HTR-8/SVneo (cell line): ENCODE measurements at regions not wholly inside any gene's neighbourhood (a gene's known extent, or its start where the extent isn't known, plus 50 kb on each side); places are given as distances from the start of the nearest gene placed in this dataset.

Source experiments
- DNase-seq: peaks from one replicate; pipeline ENCODE4 v3.0.0; 2011; ENCODE audit warnings: low spot score, mixed read lengths; ENCODE audit not compliant: insufficient read length
- FAIRE-seq: peaks from 2 replicates; lab custom pipeline; 2011; peaks lifted over from hg19 to GRCh38; lab: Jason Lieb, UNC

GRCh38 chr9:4435197-4435596 lies 55.1 kb upstream of the SLC1A1 start:
- no peak for FAIRE-seq
- DNase-seq: no peak

GRCh38 chr9:4433379-4433778 lies 56.9 kb upstream of the SLC1A1 start:
- FAIRE-seq (no peak), DNase-seq (no peak)

- FAIRE-seq (no peak), DNase-seq (no peak)
Measured at GRCh38 chr9:4430432-4431261, 59.6 kb upstream of the SLC1A1 start.

DNA sequence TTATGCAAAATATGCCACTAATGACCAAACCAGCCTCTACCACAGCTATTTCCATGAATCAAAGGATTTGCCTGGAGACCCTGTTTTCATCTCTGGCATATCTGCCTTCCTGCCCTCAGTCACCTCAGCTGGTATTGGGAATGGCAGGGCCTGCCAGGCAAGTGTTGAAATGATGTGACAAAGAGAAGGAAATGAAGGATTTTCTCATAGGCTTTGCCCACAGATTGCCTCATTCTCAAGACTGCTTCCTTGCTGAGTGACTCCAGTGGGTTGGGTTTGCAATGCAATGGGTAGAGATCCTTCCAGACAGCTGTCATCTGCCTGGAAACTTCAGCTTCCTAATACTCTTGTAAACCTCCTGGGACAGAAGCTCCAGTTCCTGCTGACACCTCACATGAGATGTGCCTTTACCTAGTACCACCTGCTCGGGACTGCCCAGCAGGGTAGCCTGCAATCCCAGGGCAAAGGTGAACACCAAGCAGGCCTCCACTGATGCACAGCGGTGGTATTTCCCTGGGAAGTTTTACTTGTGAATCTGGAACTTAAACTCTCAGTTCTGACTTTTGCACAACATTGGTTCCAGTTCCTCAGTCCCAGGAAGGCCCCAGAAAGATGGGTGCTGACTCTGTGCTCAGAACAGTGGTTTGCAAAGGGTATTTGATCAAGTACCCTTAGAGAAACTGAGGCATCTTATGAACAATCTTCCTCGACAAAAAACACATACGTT lies 64.8 kb upstream of the SLC1A1 start:
- no peak for FAIRE-seq

GRCh38 chr9:4424891-4425290 lies 65.4 kb upstream of the SLC1A1 start:
- DNase-seq: no peak

More for the DNA sequence above, 64.8 kb upstream of the SLC1A1 start:
- DNase-seq: no peak

DNA sequence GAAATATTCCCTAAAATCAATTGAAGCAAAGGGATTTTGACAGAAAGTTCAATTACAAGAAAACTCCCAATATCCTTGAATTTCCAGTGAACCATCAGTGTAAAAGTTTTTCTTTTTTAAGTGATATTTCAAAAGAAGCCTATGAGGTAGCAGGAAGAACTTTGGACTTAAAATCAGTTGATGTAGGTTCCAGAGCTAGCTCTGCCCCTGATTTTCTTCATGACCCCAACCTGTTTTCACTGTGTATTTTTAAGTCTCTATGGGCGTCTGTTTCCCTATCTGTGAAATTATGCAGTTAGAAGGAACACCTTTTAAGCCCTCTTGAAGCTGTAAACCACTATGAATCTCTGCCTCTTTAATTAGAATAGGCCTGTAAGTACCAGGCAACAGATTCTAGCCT lies 66.2 kb upstream of the SLC1A1 start:
- no peak for DNase-seq

More at GRCh38 chr9:4424891-4425290, 65.4 kb upstream of the SLC1A1 start:
- no peak for FAIRE-seq

GRCh38 chr9:4423207-4423610 lies 67.1 kb upstream of the SLC1A1 start:
- no peak for DNase-seq
- no peak for FAIRE-seq

More for the DNA sequence above, 66.2 kb upstream of the SLC1A1 start:
- no peak for FAIRE-seq

DNA sequence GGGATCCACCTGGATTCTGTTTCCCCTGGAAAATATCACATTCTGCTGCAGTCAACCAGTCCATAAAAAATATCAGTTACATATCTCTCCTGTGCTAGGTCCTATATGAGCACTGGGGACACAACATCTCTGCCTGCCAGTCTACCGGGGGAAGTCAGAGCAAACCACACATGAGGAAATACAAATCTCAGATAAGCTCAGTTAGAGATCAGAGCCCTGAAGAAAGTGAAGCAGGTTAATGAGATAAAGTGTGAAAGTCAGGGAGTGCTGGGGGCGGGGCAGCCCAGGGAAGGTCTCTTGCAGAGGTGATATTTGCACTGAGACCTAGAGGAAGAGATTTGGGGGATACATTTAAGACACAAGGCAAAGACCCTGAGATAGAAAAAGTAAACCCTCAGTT lies 67.8 kb upstream of the SLC1A1 start:
- no peak for FAIRE-seq
- DNase-seq: no peak

GRCh38 chr9:4421847-4422246 lies 68.4 kb upstream of the SLC1A1 start:
- DNase-seq (no peak), FAIRE-seq (no peak)

DNA sequence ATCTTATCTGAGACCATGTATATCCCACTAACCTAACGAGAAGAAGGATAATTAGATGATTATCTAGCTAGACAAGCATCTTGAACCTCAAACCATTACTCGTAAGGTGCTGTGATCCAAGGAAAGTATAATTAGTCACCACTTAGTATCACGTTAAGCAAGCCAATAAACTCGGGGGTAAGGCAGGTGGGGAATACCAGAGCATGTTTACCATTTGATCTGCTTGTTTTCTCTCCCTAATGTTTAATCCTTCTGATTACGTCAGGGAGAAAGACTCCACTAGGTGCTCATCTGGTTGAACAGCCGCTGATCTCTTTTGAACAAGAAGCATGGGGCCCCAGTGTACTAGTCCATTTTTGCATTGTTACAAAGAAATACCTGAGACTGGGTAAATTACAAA lies 69.9 kb upstream of the SLC1A1 start:
- FAIRE-seq: no peak
- DNase-seq: no peak

GRCh38 chr9:4417578-4418325 lies 72.5 kb upstream of the SLC1A1 start:
- no peak for FAIRE-seq
- DNase-seq: no peak

GRCh38 chr9:4416467-4416866 lies 73.8 kb upstream of the SLC1A1 start:
- FAIRE-seq: no peak
- no peak for DNase-seq

- DNase-seq (no peak), FAIRE-seq (no peak)
Measured at GRCh38 chr9:4415281-4415680, 75.0 kb upstream of the SLC1A1 start.

DNA sequence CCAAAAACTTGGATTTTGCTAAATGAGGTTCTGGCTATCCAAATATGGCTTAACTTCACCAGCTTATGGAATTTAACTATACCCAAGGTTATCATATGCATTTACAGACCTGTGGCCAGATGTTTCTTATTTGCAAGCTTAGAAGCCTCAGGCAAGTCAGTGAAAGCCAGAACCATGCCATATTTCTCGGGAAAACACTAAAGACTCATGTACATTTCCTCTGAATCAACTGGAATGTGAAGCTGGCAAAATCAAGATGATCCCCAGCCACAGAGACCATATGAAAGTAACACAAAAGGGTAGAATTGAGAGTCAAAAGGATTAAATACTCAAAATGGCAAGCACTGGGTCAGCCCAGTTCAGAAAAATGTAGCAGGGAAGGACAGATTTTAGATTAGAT lies 76.4 kb upstream of the SLC1A1 start:
- DNase-seq (no peak), FAIRE-seq (no peak)

DNA sequence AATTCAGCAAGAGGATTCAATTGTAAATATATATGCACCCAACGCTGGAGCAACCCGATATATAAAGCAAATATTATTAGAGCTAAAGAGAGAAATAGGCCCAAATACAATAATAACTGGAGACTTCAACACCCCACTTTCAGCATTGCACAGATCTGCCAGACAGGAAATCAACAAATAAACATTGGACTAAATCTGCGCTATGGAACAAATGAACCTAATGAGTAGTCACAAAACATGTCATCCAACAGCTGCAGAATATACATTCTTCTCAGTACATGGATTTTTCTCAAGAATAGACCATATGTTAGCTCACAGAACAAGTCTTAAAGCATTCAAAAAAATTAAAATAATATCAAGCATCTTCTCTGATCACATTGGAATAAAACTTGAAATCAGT lies 86.1 kb upstream of the SLC1A1 start:
- no peak for DNase-seq
- FAIRE-seq: no peak

DNA sequence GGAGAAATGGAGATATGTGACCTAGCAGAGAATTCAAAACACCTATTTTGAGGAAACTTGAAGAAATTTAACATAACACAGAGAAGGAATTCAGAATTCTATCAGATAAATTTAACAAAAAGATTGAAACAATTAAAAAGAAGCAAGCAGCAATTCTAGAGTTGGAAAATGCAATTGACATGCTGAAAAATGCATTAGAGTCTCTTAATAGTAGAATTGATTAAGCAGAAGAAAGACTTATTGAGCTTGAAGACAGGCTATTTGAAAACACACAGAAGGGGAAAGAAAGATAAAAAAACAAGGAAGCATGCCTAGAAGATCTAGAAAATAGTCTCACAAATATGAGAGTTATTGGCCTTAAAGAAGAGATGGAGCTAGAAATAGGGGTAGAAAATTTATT lies 87.8 kb upstream of the SLC1A1 start:
- FAIRE-seq (no peak), DNase-seq (no peak)

DNA sequence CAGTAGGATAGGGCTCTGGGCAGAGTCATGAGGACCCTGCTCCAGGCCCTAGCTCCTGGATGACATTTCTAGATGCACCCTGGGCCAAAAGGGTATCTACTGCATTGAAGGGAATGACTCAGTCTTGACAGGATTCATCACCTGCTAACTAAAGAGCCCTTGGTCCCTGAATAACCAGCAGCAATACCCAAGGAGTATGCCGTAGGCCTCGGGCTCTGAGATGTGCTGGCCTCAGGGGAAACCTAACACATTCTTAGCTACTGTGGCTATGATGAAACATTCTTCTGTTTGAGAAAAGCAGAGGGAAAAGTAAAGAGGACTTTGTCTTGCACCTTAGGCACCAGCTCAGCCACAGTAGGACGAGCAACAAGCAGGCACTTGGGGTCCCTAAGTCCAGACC lies 89.5 kb upstream of the SLC1A1 start:
- DNase-seq: no peak
- no peak for FAIRE-seq

DNA sequence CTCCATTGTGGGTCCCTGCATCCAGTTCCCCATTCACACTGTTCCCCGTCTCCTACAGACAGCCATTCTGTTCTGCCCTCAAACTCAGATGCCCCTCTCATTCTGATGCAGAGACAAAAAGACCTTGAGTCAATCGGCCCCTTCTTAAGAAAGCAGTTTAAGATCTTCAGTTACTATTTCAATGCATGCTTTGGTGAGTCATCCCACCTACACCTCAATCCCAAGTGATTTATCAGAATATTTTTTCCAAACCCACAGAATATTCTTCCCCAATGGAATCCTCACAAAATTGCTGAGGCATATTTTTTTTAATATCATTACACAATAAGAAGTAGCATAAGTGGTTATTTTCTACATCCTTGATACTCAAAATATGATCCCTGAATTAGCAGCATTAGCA lies 92.4 kb upstream of the SLC1A1 start:
- FAIRE-seq (no peak), DNase-seq (no peak)

DNA sequence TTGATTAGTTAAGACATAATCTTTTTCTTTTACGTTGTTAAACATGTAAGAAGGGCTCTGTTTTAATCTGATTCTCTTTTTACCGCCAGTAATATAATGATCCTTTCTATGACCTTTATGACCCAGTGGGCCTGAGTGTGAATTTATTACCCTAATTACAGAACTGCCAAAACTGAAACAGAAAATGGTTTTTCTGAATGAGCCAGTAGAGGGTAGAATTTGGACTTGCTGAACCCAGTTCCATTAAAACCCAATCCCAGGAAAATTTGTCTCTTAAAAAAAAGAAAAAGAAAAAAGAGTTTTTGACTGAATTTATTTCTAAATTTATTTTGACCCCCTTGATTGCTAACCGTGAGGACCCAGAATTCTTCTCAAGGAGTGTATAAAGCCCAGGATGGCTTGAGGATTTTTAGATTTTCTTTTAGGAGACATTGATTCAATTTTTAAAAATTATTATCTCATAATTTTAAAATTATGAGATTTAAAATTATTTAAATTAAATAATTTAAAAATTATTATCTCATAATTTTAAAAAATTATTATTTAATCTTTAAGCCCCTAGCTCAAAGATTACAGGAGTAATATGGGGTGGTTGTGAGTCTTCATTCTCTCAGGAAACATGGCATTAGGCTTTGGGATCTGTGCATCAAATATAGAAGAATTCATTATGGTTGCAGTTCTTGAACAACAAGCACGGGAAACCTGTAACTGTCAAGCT lies 94.1 kb upstream of the GLIS3 start:
- no peak for DNase-seq

DNA sequence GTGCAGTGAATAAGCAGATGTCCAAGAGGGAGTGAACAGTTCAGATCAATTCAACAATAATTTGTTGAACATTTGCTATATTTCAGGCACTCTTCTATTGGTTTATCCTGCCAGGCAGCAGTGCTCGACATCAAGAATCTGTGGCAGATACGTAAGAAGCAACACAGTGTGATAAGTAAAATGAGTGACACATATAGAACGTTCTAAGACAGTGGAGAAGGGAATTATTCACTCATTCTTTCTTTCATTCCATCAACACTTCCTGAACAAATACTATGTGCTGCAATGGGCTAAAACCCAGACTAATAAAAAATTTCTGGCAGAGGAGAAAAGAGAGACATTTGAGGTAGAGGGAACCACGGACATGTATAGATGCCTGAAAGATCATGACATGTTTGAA lies 89.9 kb upstream of the GLIS3 start:
- FAIRE-seq (no peak), DNase-seq (no peak)

More for the DNA sequence above, 94.1 kb upstream of the GLIS3 start:
- FAIRE-seq: no peak
